Tongue (tissue), 2 donors: ENCODE measurements at regions not wholly inside any gene's neighbourhood (a gene's known extent, or its start where the extent isn't known, plus 50 kb on each side); places are given as distances from the start of the nearest gene placed in this dataset. TPM values are rescaled to one million over a fixed set of nuclear protein-coding genes. Genes with fewer than 3 reads are reported as not detected.

Experiments
- DNase-seq: peaks from one replicate; pipeline ENCODE4 v3.0.0-alpha.2; 2015
- small RNA-seq: library from RNA; depleted of rRNA; stranded (forward); fragments of <200 nt; gene quantifications from one replicate; pipeline ENCODE3, GENCODE V24; 2014; ENCODE audit warnings: low replicate concordance

DNA sequence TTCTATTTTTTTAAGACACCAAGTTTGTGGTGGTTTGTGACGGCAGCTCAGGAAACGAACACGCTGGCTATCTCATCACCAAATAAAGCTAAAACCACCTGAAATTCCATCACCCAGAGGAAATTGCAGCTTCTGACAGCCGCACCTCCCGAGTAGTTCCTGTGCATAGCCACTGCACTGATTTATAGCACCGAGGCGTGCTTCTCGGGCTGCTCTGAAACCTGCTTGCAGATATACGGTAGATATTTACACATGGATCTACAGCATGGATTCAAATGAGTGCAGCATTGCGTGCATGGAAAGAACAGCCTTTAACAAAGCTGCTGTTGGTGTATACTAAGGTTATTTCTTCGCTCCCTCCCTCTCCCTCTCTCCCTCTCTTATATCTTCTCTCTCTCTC is 153.8 kb downstream of the PHF2 start:
- no peak for DNase-seq

Small RNA genes lying in the stretch of these regions (small RNA-seq; reads per million reads assigned to genes)
- not detected for gene MIR4291
